OCI-LY1 (cell line): ENCODE measurements at regions not wholly inside any gene's neighbourhood (a gene's known extent, or its start where the extent isn't known, plus 50 kb on each side); places are given as distances from the start of the nearest gene placed in this dataset.
"Not testable (repeated sequence)": the region's sequence is repeated elsewhere in the genome, so short reads cannot be mapped to it uniquely, and the experiment has no call there.

ENCODE experiments used
- EZH2 ChIP-seq: fragments of 200-600 bp; sonication (generic), shearing (Covaris generic); IDR thresholded peaks from 2 replicates; pipeline ENCODE4 v1.8.0; 2017; ENCODE audit warnings: borderline replicate concordance, mixed run types, mild to moderate bottlenecking, antibody characterized with exemption, low read length, moderate library complexity, mixed read lengths
- TF ChIP-seq, protein P1 (sequence below): fragments of 200-600 bp; sonication (generic), shearing (Covaris generic); IDR thresholded peaks from 2 replicates; pipeline ENCODE4 v1.5.1; 2017; ENCODE audit warnings: mild to moderate bottlenecking, antibody characterized with exemption, low read length, moderate library complexity, mixed read lengths

DNA sequence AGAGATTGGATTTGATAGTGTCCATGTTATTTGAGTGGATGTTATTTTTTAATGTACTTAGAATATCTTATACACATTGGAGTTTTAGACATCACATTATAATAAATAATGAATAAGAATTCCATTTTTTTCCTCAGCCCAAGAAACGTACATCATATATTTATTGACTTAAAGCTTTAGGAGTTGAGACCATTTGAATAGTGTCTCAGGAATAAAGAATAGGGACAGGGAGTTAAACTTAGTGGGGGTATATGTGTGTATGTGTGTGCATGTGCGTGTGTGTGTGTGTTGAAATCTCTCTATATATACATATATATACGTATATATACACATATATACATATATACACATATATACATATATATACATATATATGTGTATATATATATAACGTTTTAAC is 542.9 kb upstream of the CHD1 start:
- TF ChIP-seq EZH2 = not testable (repeated sequence)
- TF ChIP-seq, protein P1, sequence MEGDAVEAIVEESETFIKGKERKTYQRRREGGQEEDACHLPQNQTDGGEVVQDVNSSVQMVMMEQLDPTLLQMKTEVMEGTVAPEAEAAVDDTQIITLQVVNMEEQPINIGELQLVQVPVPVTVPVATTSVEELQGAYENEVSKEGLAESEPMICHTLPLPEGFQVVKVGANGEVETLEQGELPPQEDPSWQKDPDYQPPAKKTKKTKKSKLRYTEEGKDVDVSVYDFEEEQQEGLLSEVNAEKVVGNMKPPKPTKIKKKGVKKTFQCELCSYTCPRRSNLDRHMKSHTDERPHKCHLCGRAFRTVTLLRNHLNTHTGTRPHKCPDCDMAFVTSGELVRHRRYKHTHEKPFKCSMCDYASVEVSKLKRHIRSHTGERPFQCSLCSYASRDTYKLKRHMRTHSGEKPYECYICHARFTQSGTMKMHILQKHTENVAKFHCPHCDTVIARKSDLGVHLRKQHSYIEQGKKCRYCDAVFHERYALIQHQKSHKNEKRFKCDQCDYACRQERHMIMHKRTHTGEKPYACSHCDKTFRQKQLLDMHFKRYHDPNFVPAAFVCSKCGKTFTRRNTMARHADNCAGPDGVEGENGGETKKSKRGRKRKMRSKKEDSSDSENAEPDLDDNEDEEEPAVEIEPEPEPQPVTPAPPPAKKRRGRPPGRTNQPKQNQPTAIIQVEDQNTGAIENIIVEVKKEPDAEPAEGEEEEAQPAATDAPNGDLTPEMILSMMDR = not testable (repeated sequence)
